H9 (cell line): ENCODE measurements at regions not wholly inside any gene's neighbourhood (a gene's known extent, or its start where the extent isn't known, plus 50 kb on each side); places are given as distances from the start of the nearest gene placed in this dataset.

Source experiments
- DNase-seq: peaks from one replicate; pipeline ENCODE4 v3.0.0-alpha.2; 2017
- H2AFZ ChIP-seq: one replicate; pipeline ENCODE4 v1.6.1; 2013; ENCODE audit warnings: mild to moderate bottlenecking, low read length, control low read depth, moderate library complexity
- H2AK5ac ChIP-seq: 2 replicates; pipeline ENCODE4 v1.6.1; 2013; ENCODE audit warnings: low read length, control low read depth, mixed read lengths; ENCODE audit not compliant: insufficient read length
- H2BK120ac ChIP-seq: one replicate; pipeline ENCODE4 v1.6.1; 2013; ENCODE audit warnings: low read depth, mild to moderate bottlenecking, low read length, control low read depth, inconsistent platforms; ENCODE audit not compliant: poor library complexity, severe bottlenecking
- H2BK12ac ChIP-seq: 2 replicates; pipeline ENCODE4 v1.6.1; 2013; ENCODE audit warnings: low read length, control low read depth, mixed read lengths, low read depth; ENCODE audit not compliant: insufficient read length
- H2BK15ac ChIP-seq: 2 replicates; pipeline ENCODE4 v1.6.1; 2013; ENCODE audit warnings: low read depth, low read length, control low read depth
- H2BK20ac ChIP-seq: one replicate; pipeline ENCODE4 v1.6.1; 2013; ENCODE audit warnings: low read depth, mild to moderate bottlenecking, low read length, control low read depth, inconsistent platforms; ENCODE audit not compliant: poor library complexity, severe bottlenecking
- H2BK5ac ChIP-seq: 2 replicates; pipeline ENCODE4 v1.6.1; 2013; ENCODE audit warnings: low read length, control low read depth, mixed read lengths; ENCODE audit not compliant: insufficient read length
- H3K14ac ChIP-seq: 2 replicates; pipeline ENCODE4 v1.6.1; 2013; ENCODE audit warnings: low read length, control low read depth; ENCODE audit not compliant: insufficient read depth
- H3K18ac ChIP-seq: 2 replicates; pipeline ENCODE4 v1.6.1; 2013; ENCODE audit warnings: low read depth, mild to moderate bottlenecking, mixed read lengths, low read length, control low read depth; ENCODE audit not compliant: insufficient read length
- H3K23ac ChIP-seq: 2 replicates; pipeline ENCODE4 v1.6.1; 2013; ENCODE audit warnings: low read length, control low read depth, mixed read lengths, low read depth; ENCODE audit not compliant: insufficient read length
- H3K23me2 ChIP-seq: 2 replicates; pipeline ENCODE4 v1.6.1; 2013; ENCODE audit warnings: low read depth, mild to moderate bottlenecking, mixed read lengths, low read length, control low read depth; ENCODE audit not compliant: insufficient read length, poor library complexity, severe bottlenecking
- H3K27ac ChIP-seq: 2 replicates; pipeline ENCODE4 v1.5.1; 2013; ENCODE audit warnings: low read length, control low read depth, mixed read lengths, low read depth; ENCODE audit not compliant: insufficient read length
- H3K27me3 ChIP-seq: 2 replicates; pipeline ENCODE4 v1.6.1; 2013; ENCODE audit warnings: low read length, control low read depth, inconsistent platforms; ENCODE audit not compliant: insufficient read depth
- H3K4ac ChIP-seq: 2 replicates; pipeline ENCODE4 v1.6.1; 2013; ENCODE audit warnings: low read depth, mild to moderate bottlenecking, control low read depth, inconsistent platforms, low read length, moderate library complexity
- H3K4me1 ChIP-seq: 2 replicates; pipeline ENCODE4 v1.6.1; 2013; ENCODE audit warnings: low read length, control low read depth, inconsistent platforms; ENCODE audit not compliant: insufficient read depth
- H3K4me2 ChIP-seq: 2 replicates; pipeline ENCODE4 v1.6.1; 2013; ENCODE audit warnings: low read length, control low read depth, mixed read lengths; ENCODE audit not compliant: insufficient read length, insufficient read depth
- H3K56ac ChIP-seq: 2 replicates; pipeline ENCODE4 v1.6.1; 2013; ENCODE audit warnings: low read depth, mild to moderate bottlenecking, mixed read lengths, low read length, control low read depth; ENCODE audit not compliant: insufficient read length
- H3K79me1 ChIP-seq: 2 replicates; pipeline ENCODE4 v1.6.1; 2013; ENCODE audit warnings: low read depth, mild to moderate bottlenecking, moderate library complexity, low read length, control low read depth, inconsistent platforms; ENCODE audit not compliant: insufficient read depth, poor library complexity, severe bottlenecking
- H3K79me2 ChIP-seq: 2 replicates; pipeline ENCODE4 v1.6.1; 2013; ENCODE audit warnings: low read length, control low read depth, inconsistent platforms; ENCODE audit not compliant: insufficient read depth
- H3K9ac ChIP-seq: 2 replicates; pipeline ENCODE4 v1.6.1; 2013; ENCODE audit warnings: low read length, control low read depth, mixed read lengths; ENCODE audit not compliant: insufficient read length; ENCODE audit errors: extremely low read depth
- H3K9me3 ChIP-seq: one replicate; pipeline ENCODE4 v1.6.1; 2013; ENCODE audit warnings: low read depth, low read length, inconsistent platforms; ENCODE audit not compliant: control insufficient read depth
- H3T11ph ChIP-seq: one replicate; pipeline ENCODE4 v1.6.1; 2013; ENCODE audit warnings: mild to moderate bottlenecking, low read length, control low read depth, inconsistent platforms
- H4K20me1 ChIP-seq: one replicate; pipeline ENCODE4 v1.6.1; 2013; ENCODE audit not compliant: control insufficient read depth, insufficient read length, insufficient read depth
- H4K5ac ChIP-seq: 2 replicates; pipeline ENCODE4 v1.6.1; 2013; ENCODE audit warnings: low read depth, mild to moderate bottlenecking, mixed read lengths, low read length, control low read depth; ENCODE audit not compliant: insufficient read length
- H4K8ac ChIP-seq: replicated peaks from 2 replicates; pipeline ENCODE4 v1.6.1; 2013; ENCODE audit warnings: low read length, control low read depth, mixed read lengths, low read depth; ENCODE audit not compliant: insufficient read length
- H4K91ac ChIP-seq: 2 replicates; pipeline ENCODE4 v1.6.1; 2013; ENCODE audit warnings: low read depth, mild to moderate bottlenecking, moderate library complexity, mixed read lengths, low read length, control low read depth; ENCODE audit not compliant: insufficient read length
- H3K27ac Mint-ChIP-seq, 3 experiments: 2 replicates in 2 of 3; 3 replicates in 1 of 3; pipeline ENCODE4 v1.8.0; 2020 to 2021; ENCODE audit warnings: mixed read lengths in 3 of 3, mild to moderate bottlenecking in 1 of 3, moderate library complexity in 1 of 3
- H3K27me3 Mint-ChIP-seq: 2 replicates; pipeline ENCODE4 v1.8.0; 2021; ENCODE audit warnings: low read depth, mild to moderate bottlenecking, moderate library complexity, mixed read lengths
- H3K36me3 Mint-ChIP-seq, 3 experiments: 2 replicates in 2 of 3; 3 replicates in 1 of 3; pipeline ENCODE4 v1.8.0; 2020 to 2021; ENCODE audit warnings: low read depth in 3 of 3, mixed read lengths in 3 of 3; ENCODE audit not compliant: insufficient read depth in 1 of 3
- H3K4me1 Mint-ChIP-seq, 2 experiments: 2 replicates each; pipeline ENCODE4 v1.8.0; 2020; ENCODE audit warnings: mixed read lengths in 2 of 2
- H3K4me3 Mint-ChIP-seq, 2 experiments: 2 replicates in 1 of 2; 3 replicates in 1 of 2; pipeline ENCODE4 v1.8.0; 2020 to 2021; ENCODE audit warnings: mild to moderate bottlenecking in 2 of 2, mixed read lengths in 2 of 2, moderate library complexity in 1 of 2
- H3K9me3 Mint-ChIP-seq, 2 experiments: 2 replicates in 1 of 2; 3 replicates in 1 of 2; pipeline ENCODE4 v1.8.0; 2020; ENCODE audit warnings: mild to moderate bottlenecking in 2 of 2, mixed read lengths in 2 of 2, moderate library complexity in 1 of 2
- WGBS: extraction: QIAGEN DNeasy Blood & Tissue Kit; methylation state at CpG from one replicate; pipeline ENCODE4 v1.1.7; 2013; ENCODE audit warnings: missing lambda C conversion rate, low lambda C conversion rate, mixed read lengths; ENCODE audit not compliant: insufficient read length; ENCODE audit errors: extremely low coverage; 5-methylcytosine and 5-hydroxymethylcytosine counted together
- TF ChIP-seq, protein P1 (sequence below): fragments of 200-600 bp; sonication (generic); conservative IDR thresholded peaks from 3 replicates; pipeline ENCODE4 v1.8.0; 2021; ENCODE audit warnings: antibody characterized with exemption, mild to moderate bottlenecking

DNA sequence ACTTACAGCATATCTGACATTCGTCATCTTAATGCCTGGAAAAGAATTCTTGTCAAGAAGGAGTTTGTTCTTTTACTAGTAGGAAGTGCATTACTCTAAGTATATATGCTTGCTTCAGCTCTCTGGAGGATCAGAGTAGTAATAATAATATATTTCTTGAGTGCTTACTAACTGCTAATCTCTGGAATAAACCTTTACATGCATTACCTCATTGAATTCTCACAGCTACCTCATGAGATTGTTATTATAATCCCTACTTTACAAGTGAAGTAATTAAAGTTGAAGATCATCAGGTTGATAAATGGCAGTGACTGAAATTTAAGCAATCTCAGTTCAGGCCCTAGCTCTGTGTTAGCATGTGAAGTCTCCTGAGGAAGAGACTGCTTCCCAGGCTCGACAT, 115.0 kb upstream of the PDE5A start:
- H4K8ac ChIP-seq = no peak overlapping the region
- H3K9me3 ChIP-seq = no peaks in the 10 kb centered on the region
- no peak overlapping the region for H3K23ac ChIP-seq
- no peak overlapping the region for H3T11ph ChIP-seq
- no peak for DNase-seq
- no peaks in the 10 kb centered on the region for H3K79me2 ChIP-seq
- no peak overlapping the region for H2AFZ ChIP-seq
- H2BK120ac ChIP-seq = no peak overlapping the region
- Mint-ChIP-seq H3K27ac (no peak overlapping the region), H3K4me3 (no peak overlapping the region), H3K9me3 (no peaks in the 10 kb centered on the region; a peak in 1 of 5 replicates), H3K36me3 (no peaks in the 10 kb centered on the region), H3K4me1 (no peaks in the 10 kb centered on the region), H3K27me3 (no peaks in the 10 kb centered on the region)
- H2AK5ac ChIP-seq = no peak overlapping the region
- H3K18ac ChIP-seq = no peak overlapping the region
- H3K4me1 ChIP-seq = no peaks in the 10 kb centered on the region; the same call in 1 of the 2 replicates
- TF ChIP-seq, protein P1, sequence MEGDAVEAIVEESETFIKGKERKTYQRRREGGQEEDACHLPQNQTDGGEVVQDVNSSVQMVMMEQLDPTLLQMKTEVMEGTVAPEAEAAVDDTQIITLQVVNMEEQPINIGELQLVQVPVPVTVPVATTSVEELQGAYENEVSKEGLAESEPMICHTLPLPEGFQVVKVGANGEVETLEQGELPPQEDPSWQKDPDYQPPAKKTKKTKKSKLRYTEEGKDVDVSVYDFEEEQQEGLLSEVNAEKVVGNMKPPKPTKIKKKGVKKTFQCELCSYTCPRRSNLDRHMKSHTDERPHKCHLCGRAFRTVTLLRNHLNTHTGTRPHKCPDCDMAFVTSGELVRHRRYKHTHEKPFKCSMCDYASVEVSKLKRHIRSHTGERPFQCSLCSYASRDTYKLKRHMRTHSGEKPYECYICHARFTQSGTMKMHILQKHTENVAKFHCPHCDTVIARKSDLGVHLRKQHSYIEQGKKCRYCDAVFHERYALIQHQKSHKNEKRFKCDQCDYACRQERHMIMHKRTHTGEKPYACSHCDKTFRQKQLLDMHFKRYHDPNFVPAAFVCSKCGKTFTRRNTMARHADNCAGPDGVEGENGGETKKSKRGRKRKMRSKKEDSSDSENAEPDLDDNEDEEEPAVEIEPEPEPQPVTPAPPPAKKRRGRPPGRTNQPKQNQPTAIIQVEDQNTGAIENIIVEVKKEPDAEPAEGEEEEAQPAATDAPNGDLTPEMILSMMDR = no peak
- no peak overlapping the region for H3K56ac ChIP-seq
- no peaks in the 10 kb centered on the region for H3K27me3 ChIP-seq
- no peak overlapping the region for H2BK20ac ChIP-seq
- no peak overlapping the region for H2BK15ac ChIP-seq
- H4K20me1 ChIP-seq = no peaks in the 10 kb centered on the region
- H3K79me1 ChIP-seq = no peaks in the 10 kb centered on the region
- no peaks in the 10 kb centered on the region for H3K23me2 ChIP-seq
- no peak overlapping the region for H3K27ac ChIP-seq
- no peak overlapping the region for H4K91ac ChIP-seq
- H2BK5ac ChIP-seq = no peak overlapping the region
- no peak overlapping the region for H3K14ac ChIP-seq
- no peak overlapping the region for H4K5ac ChIP-seq
- no peak overlapping the region for H3K4ac ChIP-seq
- H3K9ac ChIP-seq = no peak overlapping the region
- no CpG with 5 or more reads among the region's 2 CpGs for WGBS
- H3K4me2 ChIP-seq = no peak overlapping the region
- no peak overlapping the region for H2BK12ac ChIP-seq
